ENCODE measurements at regions not wholly inside any gene's neighbourhood (a gene's known extent, or its start where the extent isn't known, plus 50 kb on each side); places are given as distances from the start of the nearest gene placed in this dataset.

DNA sequence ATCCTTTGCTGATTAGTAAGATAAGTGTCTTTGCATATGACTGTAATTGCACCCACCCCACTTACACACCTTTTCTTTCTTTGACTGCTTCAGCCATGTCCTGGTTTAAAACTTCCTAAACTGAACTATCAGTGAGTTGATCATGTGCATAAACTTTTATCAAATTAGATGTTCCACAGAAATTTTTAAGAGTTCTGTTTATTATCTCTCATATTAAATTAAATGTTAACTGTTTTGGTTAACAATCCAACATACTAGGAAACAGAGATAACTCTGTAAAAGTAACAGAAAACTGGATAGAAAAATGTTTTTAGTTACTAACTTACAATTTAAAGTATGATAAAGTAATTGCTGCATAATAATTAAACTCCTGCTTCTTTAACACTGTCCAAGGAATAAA lies 959.6 kb upstream of the LRRN3 start:
- no peaks in the 10 kb centered on the region for H3K27me3 ChIP-seq (ENCODE audit: insufficient read depth, low read length)
- H3K4me2 ChIP-seq (ENCODE audit: insufficient read depth, low read length) = no peak overlapping the region
- H3K4me3 ChIP-seq (ENCODE audit: insufficient read depth, low read length) = no peak overlapping the region
- no peak for DNase-seq (ENCODE audit: insufficient read length, low spot score, missing footprints)
- H3K79me2 ChIP-seq (ENCODE audit: insufficient read depth, low read length) = no peaks in the 10 kb centered on the region
- H3K4me1 ChIP-seq (ENCODE audit: insufficient read depth, low read length) = no peaks in the 10 kb centered on the region
- no peak for TF ChIP-seq CTCF (IDR thresholded peaks at IDR 0.05; ENCODE audit: extremely low read depth, low read depth, low read length)
- H4K20me1 ChIP-seq (ENCODE audit: insufficient read depth, low read length) = no peaks in the 10 kb centered on the region
- no peaks in the 10 kb centered on the region for H3K9me3 ChIP-seq (ENCODE audit: low read depth, low read length)
- no peak overlapping the region for H3K27ac ChIP-seq (ENCODE audit: low read depth, low read length)
- no peaks in the 10 kb centered on the region for H3K36me3 ChIP-seq (ENCODE audit: insufficient read depth, low read length)
- no peak overlapping the region for H2AFZ ChIP-seq (ENCODE audit: low read length)

- no peaks in the 10 kb centered on the region for H3K4me1 ChIP-seq (ENCODE audit: insufficient read depth, low read length)
- no peaks in the 10 kb centered on the region for H4K20me1 ChIP-seq (ENCODE audit: insufficient read depth, low read length)
- no peak for TF ChIP-seq CTCF (IDR thresholded peaks at IDR 0.05; ENCODE audit: extremely low read depth, low read depth, low read length)
- no peak for DNase-seq (ENCODE audit: insufficient read length, low spot score, missing footprints)
- H3K9me3 ChIP-seq (ENCODE audit: low read depth, low read length) = peaks cover 3% of the 10 kb centered on the region
- H3K36me3 ChIP-seq (ENCODE audit: insufficient read depth, low read length) = no peaks in the 10 kb centered on the region
- H3K79me2 ChIP-seq (ENCODE audit: insufficient read depth, low read length) = no peaks in the 10 kb centered on the region
- H3K4me3 ChIP-seq (ENCODE audit: insufficient read depth, low read length) = no peak overlapping the region
- no peak overlapping the region for H2AFZ ChIP-seq (ENCODE audit: low read length)
- no peaks in the 10 kb centered on the region for H3K27me3 ChIP-seq (ENCODE audit: insufficient read depth, low read length)
- H3K4me2 ChIP-seq (ENCODE audit: insufficient read depth, low read length) = no peak overlapping the region
- H3K27ac ChIP-seq (ENCODE audit: low read depth, low read length) = no peak overlapping the region
Measured at GRCh38 chr7:110139056-110139455, 951.9 kb upstream of the LRRN3 start.

DNA sequence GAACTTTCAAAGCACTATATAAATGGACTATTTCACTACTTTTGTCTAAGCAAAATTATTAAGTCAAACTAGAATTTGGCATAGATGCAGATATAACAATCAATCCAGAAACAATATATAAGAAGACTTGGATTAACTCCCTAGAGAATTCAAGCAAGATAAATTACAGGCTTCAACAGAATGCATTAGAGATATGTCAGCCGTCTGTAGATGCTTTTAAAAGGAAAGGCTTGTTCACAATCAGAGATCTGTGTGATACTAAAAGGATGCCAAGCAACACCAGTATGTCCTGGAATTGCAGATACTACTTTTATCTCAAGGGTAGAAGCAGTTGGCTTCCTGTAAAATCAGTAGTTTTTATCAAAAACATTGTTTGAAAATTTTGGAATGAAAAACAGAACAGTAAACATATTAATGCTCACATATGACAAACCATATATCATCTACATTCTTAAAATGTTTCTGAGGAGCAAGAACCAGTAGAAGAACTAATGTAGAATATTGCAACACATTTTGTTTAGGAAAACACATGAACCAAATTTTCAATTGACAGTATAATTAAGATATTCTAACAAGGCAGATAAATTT lies 947.9 kb upstream of the LRRN3 start:
- no peaks in the 10 kb centered on the region for H3K4me1 ChIP-seq (ENCODE audit: insufficient read depth, low read length)
- no peaks in the 10 kb centered on the region for H4K20me1 ChIP-seq (ENCODE audit: insufficient read depth, low read length)
- H3K27me3 ChIP-seq (ENCODE audit: insufficient read depth, low read length) = no peaks in the 10 kb centered on the region
- H3K27ac ChIP-seq (ENCODE audit: low read depth, low read length) = no peak overlapping the region
- H2AFZ ChIP-seq (ENCODE audit: low read length) = no peak overlapping the region
- H3K4me3 ChIP-seq (ENCODE audit: insufficient read depth, low read length) = no peak overlapping the region
- H3K4me2 ChIP-seq (ENCODE audit: insufficient read depth, low read length) = no peak overlapping the region
- no peaks in the 10 kb centered on the region for H3K79me2 ChIP-seq (ENCODE audit: insufficient read depth, low read length)
- peaks cover 3% of the 10 kb centered on the region for H3K9me3 ChIP-seq (ENCODE audit: low read depth, low read length)
- no peak for DNase-seq (ENCODE audit: insufficient read length, low spot score, missing footprints)
- no peak for TF ChIP-seq CTCF (IDR thresholded peaks at IDR 0.05; ENCODE audit: extremely low read depth, low read depth, low read length)
- H3K36me3 ChIP-seq (ENCODE audit: insufficient read depth, low read length) = no peaks in the 10 kb centered on the region

DNA sequence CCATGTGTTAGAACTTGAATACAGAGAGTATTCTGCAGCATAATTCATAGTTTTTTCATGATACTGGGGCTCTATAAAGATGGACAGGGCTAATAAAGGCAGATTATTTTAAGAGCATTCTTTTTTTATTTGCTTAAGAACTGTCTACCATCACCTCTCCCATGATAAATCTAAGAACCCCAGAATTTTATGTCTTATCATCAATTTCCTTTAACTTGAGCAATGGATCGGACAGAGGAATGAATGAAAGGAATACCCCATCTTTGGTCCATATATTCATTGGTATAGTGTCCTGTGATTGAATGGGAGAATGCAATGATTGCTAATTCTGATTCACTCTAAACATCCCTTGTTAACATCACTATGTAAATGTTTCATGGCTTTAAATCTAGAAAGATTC lies 946.3 kb upstream of the LRRN3 start:
- no peak for TF ChIP-seq CTCF (IDR thresholded peaks at IDR 0.05; ENCODE audit: extremely low read depth, low read depth, low read length)
- Histone ChIP-seq H3K27me3 (ENCODE audit: insufficient read depth, low read length) (no peaks in the 10 kb centered on the region), H3K79me2 (ENCODE audit: insufficient read depth, low read length) (no peaks in the 10 kb centered on the region), H3K9me3 (ENCODE audit: low read depth, low read length) (no peaks in the 10 kb centered on the region), H3K27ac (ENCODE audit: low read depth, low read length) (no peak overlapping the region), H3K4me2 (ENCODE audit: insufficient read depth, low read length) (no peak overlapping the region), H2AFZ (ENCODE audit: low read length) (no peak overlapping the region), H3K36me3 (ENCODE audit: insufficient read depth, low read length) (no peaks in the 10 kb centered on the region), H3K4me1 (ENCODE audit: insufficient read depth, low read length) (no peaks in the 10 kb centered on the region), H4K20me1 (ENCODE audit: insufficient read depth, low read length) (no peaks in the 10 kb centered on the region), H3K4me3 (ENCODE audit: insufficient read depth, low read length) (no peak overlapping the region)
- DNase-seq (ENCODE audit: insufficient read length, low spot score, missing footprints) = no peak
